Neuron (in vitro differentiated cells): ENCODE measurements at regions not wholly inside any gene's neighbourhood (a gene's known extent, or its start where the extent isn't known, plus 50 kb on each side); places are given as distances from the start of the nearest gene placed in this dataset.

Experiments
- H2AFZ ChIP-seq: one replicate; pipeline ENCODE4 v1.6.1; 2013; ENCODE audit warnings: low read depth, mild to moderate bottlenecking, inconsistent platforms, low read length, moderate library complexity
- H3K27me3 ChIP-seq: one replicate; pipeline ENCODE4 v1.6.1; 2013; ENCODE audit warnings: low read length; ENCODE audit not compliant: insufficient read depth
- H3K36me3 ChIP-seq: one replicate; pipeline ENCODE4 v1.6.1; 2013; ENCODE audit warnings: low read length; ENCODE audit not compliant: insufficient read depth
- H3K4me1 ChIP-seq: one replicate; pipeline ENCODE4 v1.6.1; 2013; ENCODE audit warnings: low read length; ENCODE audit not compliant: insufficient read depth
- H3K4me3 ChIP-seq: 2 replicates; pipeline ENCODE4 v1.5.1; 2013; ENCODE audit warnings: mild to moderate bottlenecking, low read length, moderate library complexity
- H3K9me3 ChIP-seq: one replicate; pipeline ENCODE4 v1.6.1; 2013; ENCODE audit warnings: low read length

GRCh38 chr2:236870370-236870769 is 215.3 kb upstream of the COPS8 start:
- no peak overlapping the region for H2AFZ ChIP-seq
- H3K9me3 ChIP-seq: peaks cover 7% of the 10 kb centered on the region
- H3K4me3 ChIP-seq: no peak overlapping the region
- peaks cover 8% of the 10 kb centered on the region for H3K4me1 ChIP-seq
- no peaks in the 10 kb centered on the region for H3K36me3 ChIP-seq
- H3K27me3 ChIP-seq: no peaks in the 10 kb centered on the region

GRCh38 chr2:236871500-236872001 is 214.1 kb upstream of the COPS8 start:
- Histone ChIP-seq H3K36me3 (no peaks in the 10 kb centered on the region), H3K27me3 (no peaks in the 10 kb centered on the region), H3K9me3 (peaks cover 7% of the 10 kb centered on the region), H3K4me3 (no peak overlapping the region), H3K4me1 (peaks cover 8% of the 10 kb centered on the region), H2AFZ (no peak overlapping the region)

GRCh38 chr2:236872015-236872414 is 213.7 kb upstream of the COPS8 start:
- no peaks in the 10 kb centered on the region for H3K36me3 ChIP-seq
- no peaks in the 10 kb centered on the region for H3K27me3 ChIP-seq
- peaks cover 5% of the 10 kb centered on the region for H3K9me3 ChIP-seq
- peaks cover 8% of the 10 kb centered on the region for H3K4me1 ChIP-seq
- no peak overlapping the region for H3K4me3 ChIP-seq
- H2AFZ ChIP-seq: no peak overlapping the region

GRCh38 chr2:236872981-236873380 is 212.7 kb upstream of the COPS8 start:
- H3K36me3 ChIP-seq: no peaks in the 10 kb centered on the region
- H3K4me1 ChIP-seq: peaks cover 8% of the 10 kb centered on the region

GRCh38 chr2:236873636-236874035 is 212.1 kb upstream of the COPS8 start:
- Histone ChIP-seq H2AFZ (no peak overlapping the region), H3K4me1 (peaks cover 8% of the 10 kb centered on the region), H3K27me3 (no peaks in the 10 kb centered on the region), H3K9me3 (no peaks in the 10 kb centered on the region), H3K36me3 (no peaks in the 10 kb centered on the region), H3K4me3 (no peak overlapping the region)

More at GRCh38 chr2:236872981-236873380, 212.7 kb upstream of the COPS8 start:
- H3K27me3 ChIP-seq: no peaks in the 10 kb centered on the region
- H2AFZ ChIP-seq: no peak overlapping the region
- H3K4me3 ChIP-seq: no peak overlapping the region
- H3K9me3 ChIP-seq: no peaks in the 10 kb centered on the region

- H3K9me3 ChIP-seq: no peaks in the 10 kb centered on the region
- H3K4me1 ChIP-seq: peaks cover 8% of the 10 kb centered on the region
- H3K27me3 ChIP-seq: no peaks in the 10 kb centered on the region
- H3K4me3 ChIP-seq: no peak overlapping the region
- no peak overlapping the region for H2AFZ ChIP-seq
- no peaks in the 10 kb centered on the region for H3K36me3 ChIP-seq
These were observed 210.7 kb upstream of the COPS8 start for GRCh38 chr2:236874866-236875481.

DNA sequence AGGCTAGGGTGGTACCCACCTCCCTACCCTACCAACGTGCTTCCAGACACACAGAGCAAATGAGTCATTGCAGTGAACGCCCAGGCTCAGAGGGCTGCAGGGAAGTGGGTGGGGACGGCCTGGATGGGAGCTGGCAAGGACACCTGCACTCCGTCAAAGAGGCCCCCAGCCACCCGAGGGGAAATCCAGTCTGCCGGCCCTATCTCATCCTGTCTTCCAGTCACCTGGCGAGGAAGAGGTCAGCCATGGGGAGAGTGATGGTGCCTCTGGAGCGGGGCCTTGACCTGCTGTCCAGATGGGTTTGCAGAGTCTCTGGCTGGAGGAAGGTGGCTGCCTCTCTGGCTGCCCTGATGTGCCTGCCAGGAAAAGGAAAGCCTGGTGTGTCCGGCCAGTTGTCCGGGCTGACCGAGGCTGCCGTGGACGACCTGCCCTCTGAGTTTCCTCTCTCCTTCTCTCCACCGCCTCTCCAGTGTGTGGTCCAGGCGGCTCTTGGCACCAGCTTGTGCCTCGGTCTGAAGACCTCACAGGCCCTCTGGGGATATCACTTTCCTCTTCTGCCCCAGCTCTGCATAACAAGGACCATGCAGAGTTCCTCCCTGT is 209.7 kb upstream of the COPS8 start:
- Histone ChIP-seq H2AFZ (no peak overlapping the region), H3K9me3 (no peaks in the 10 kb centered on the region), H3K27me3 (no peaks in the 10 kb centered on the region), H3K4me1 (peaks cover 8% of the 10 kb centered on the region), H3K36me3 (no peaks in the 10 kb centered on the region), H3K4me3 (no peak overlapping the region)

DNA sequence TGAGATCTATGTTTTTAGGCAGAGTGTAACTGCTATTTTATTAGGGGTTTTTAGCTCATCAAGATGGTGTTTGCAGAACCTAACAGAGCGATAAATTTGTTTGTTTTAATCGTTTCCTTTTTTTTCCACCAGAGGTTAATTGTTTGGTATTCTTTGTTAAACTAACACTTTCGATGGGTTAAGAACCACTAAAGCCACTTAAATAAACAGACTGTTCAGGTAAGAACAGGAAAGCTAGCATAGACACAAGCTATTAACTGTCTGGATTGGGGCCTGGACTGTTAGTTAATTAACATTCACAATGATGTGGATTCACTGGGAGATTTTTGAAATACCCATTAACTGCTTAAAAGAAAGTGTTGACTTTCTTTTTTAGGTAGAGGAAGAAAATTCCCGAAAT is 209.0 kb upstream of the COPS8 start:
- Histone ChIP-seq H3K9me3 (no peaks in the 10 kb centered on the region), H3K4me1 (peaks cover 8% of the 10 kb centered on the region), H3K36me3 (no peaks in the 10 kb centered on the region), H2AFZ (no peak overlapping the region), H3K4me3 (no peak overlapping the region), H3K27me3 (no peaks in the 10 kb centered on the region)

- Histone ChIP-seq H3K27me3 (no peaks in the 10 kb centered on the region), H3K4me3 (no peak overlapping the region), H3K4me1 (peaks cover 8% of the 10 kb centered on the region), H3K9me3 (peaks cover 2% of the 10 kb centered on the region), H3K36me3 (no peaks in the 10 kb centered on the region), H2AFZ (no peak overlapping the region)
These were observed 207.7 kb upstream of the COPS8 start for GRCh38 chr2:236877972-236878371.

DNA sequence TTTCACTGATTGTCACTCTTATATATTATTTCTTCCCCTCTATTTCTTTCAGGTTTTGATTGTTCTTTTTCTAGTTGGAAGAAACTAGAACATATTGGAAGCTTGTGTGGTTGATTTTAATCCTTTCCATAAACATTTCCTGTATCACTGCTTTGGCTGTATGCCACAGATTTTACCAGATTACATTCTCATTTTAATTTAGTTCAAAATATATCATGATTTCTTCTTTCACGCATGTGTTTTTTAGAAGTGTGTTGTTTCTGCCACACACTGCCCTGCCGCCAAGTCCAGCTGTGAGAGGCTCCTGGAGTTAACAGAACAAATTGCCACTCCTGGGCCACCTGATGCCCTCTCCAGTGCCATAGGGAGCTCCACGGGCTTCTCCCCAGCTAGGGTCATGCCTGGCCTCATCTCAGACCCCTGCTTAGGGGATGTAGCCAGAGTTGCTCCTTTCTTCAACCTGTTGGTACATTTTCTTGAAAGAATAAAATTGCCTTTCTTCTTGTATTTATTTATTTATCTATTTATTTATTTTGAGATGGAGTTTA is 206.2 kb upstream of the COPS8 start:
- Histone ChIP-seq H2AFZ (no peak overlapping the region), H3K36me3 (no peaks in the 10 kb centered on the region), H3K4me3 (no peak overlapping the region), H3K4me1 (peaks cover 7% of the 10 kb centered on the region), H3K9me3 (peaks cover 3% of the 10 kb centered on the region), H3K27me3 (no peaks in the 10 kb centered on the region)

GRCh38 chr2:236882074-236882473 is 203.6 kb upstream of the COPS8 start:
- H3K9me3 ChIP-seq: peaks cover 5% of the 10 kb centered on the region
- no peaks in the 10 kb centered on the region for H3K4me1 ChIP-seq
- H3K4me3 ChIP-seq: no peak overlapping the region
- no peak overlapping the region for H2AFZ ChIP-seq
- H3K27me3 ChIP-seq: no peaks in the 10 kb centered on the region
- no peaks in the 10 kb centered on the region for H3K36me3 ChIP-seq

- Histone ChIP-seq H3K36me3 (no peaks in the 10 kb centered on the region), H3K27me3 (no peaks in the 10 kb centered on the region), H2AFZ (no peak overlapping the region), H3K9me3 (peaks cover 5% of the 10 kb centered on the region), H3K4me3 (no peak overlapping the region), H3K4me1 (no peaks in the 10 kb centered on the region)
These were observed 202.8 kb upstream of the COPS8 start for GRCh38 chr2:236882930-236883329.

- no peaks in the 10 kb centered on the region for H3K4me1 ChIP-seq
- no peak overlapping the region for H2AFZ ChIP-seq
These were observed 201.9 kb upstream of the COPS8 start for GRCh38 chr2:236883819-236884218.

More at GRCh38 chr2:236883819-236884218, 201.9 kb upstream of the COPS8 start:
- Histone ChIP-seq H3K9me3 (peaks cover 5% of the 10 kb centered on the region), H3K36me3 (no peaks in the 10 kb centered on the region), H3K27me3 (no peaks in the 10 kb centered on the region), H3K4me3 (no peak overlapping the region)
